ENCODE measurements at regions not wholly inside any gene's neighbourhood (a gene's known extent, or its start where the extent isn't known, plus 50 kb on each side); places are given as distances from the start of the nearest gene placed in this dataset.
"Not testable (repeated sequence)": the region's sequence is repeated elsewhere in the genome, so short reads cannot be mapped to it uniquely, and the experiment has no call there.

GRCh38 chr2:22110244-22110651 is 986.5 kb downstream of the TDRD15 start:
- no peak for DNase-seq (ENCODE audit: low read depth in 2 of 2)

- DNase-seq (ENCODE audit: low read depth in 2 of 2) = no peak
Measured at GRCh38 chr2:22124003-22124402, 1000.2 kb downstream of the TDRD15 start.

- no peak for DNase-seq (ENCODE audit: low read depth in 2 of 2)
Measured at GRCh38 chr2:22126106-22126505, 1002.3 kb downstream of the TDRD15 start.

- no peak for DNase-seq (ENCODE audit: low read depth in 2 of 2)
Measured at GRCh38 chr2:22126978-22127377, 1003.2 kb downstream of the TDRD15 start.

- DNase-seq (ENCODE audit: low read depth in 2 of 2) = no peak
Measured at GRCh38 chr2:22134421-22134820, 1010.7 kb downstream of the TDRD15 start.

GRCh38 chr2:22136446-22136845 is 1012.7 kb downstream of the TDRD15 start:
- DNase-seq (ENCODE audit: low read depth in 2 of 2) = no peak

GRCh38 chr2:22143840-22144239 is 1020.1 kb downstream of the TDRD15 start:
- DNase-seq (ENCODE audit: low read depth in 2 of 2) = no peak

- no peak for DNase-seq (ENCODE audit: low read depth in 2 of 2)
Measured at GRCh38 chr2:22153931-22154613, 1030.3 kb downstream of the TDRD15 start.

- DNase-seq (ENCODE audit: low read depth in 2 of 2) = not testable (repeated sequence)
Measured at GRCh38 chr2:22156661-22157060, 1032.9 kb downstream of the TDRD15 start.

GRCh38 chr2:22167256-22167655 is 1043.5 kb downstream of the TDRD15 start:
- DNase-seq (ENCODE audit: low read depth in 2 of 2) = no peak

- DNase-seq (ENCODE audit: low read depth in 2 of 2) = no peak
Measured at GRCh38 chr2:22175003-22175402, 1051.2 kb downstream of the TDRD15 start.

- no peak for DNase-seq (ENCODE audit: low read depth in 2 of 2)
Measured at GRCh38 chr2:22185251-22185650, 1061.5 kb downstream of the TDRD15 start.

GRCh38 chr2:22186261-22186828 is 1062.6 kb downstream of the TDRD15 start:
- DNase-seq (ENCODE audit: low read depth in 2 of 2) = not testable (repeated sequence)

GRCh38 chr2:22189893-22190480 is 1066.2 kb downstream of the TDRD15 start:
- no peak for DNase-seq (ENCODE audit: low read depth in 2 of 2)

GRCh38 chr2:22194218-22194617 is 1070.5 kb downstream of the TDRD15 start:
- no peak for DNase-seq (ENCODE audit: low read depth in 2 of 2)

- no peak for DNase-seq (ENCODE audit: low read depth in 2 of 2)
Measured at GRCh38 chr2:22196806-22197205, 1073.0 kb downstream of the TDRD15 start.

- DNase-seq (ENCODE audit: low read depth in 2 of 2) = no peak
Measured at GRCh38 chr2:22198381-22199283, 1074.9 kb downstream of the TDRD15 start.

- no peak for DNase-seq (ENCODE audit: low read depth in 2 of 2)
Measured at GRCh38 chr2:22199994-22200393, 1076.2 kb downstream of the TDRD15 start.

- DNase-seq (ENCODE audit: low read depth in 2 of 2) = no peak
Measured at GRCh38 chr2:22209545-22209944, 1085.8 kb downstream of the TDRD15 start.

GRCh38 chr2:22213237-22213636 is 1089.5 kb downstream of the TDRD15 start:
- no peak for DNase-seq (ENCODE audit: low read depth in 2 of 2)

- DNase-seq (ENCODE audit: low read depth in 2 of 2) = no peak
Measured at GRCh38 chr2:22215517-22215916, 1091.7 kb downstream of the TDRD15 start.

GRCh38 chr2:22217881-22218280 is 1094.1 kb downstream of the TDRD15 start:
- no peak for DNase-seq (ENCODE audit: low read depth in 2 of 2)

Data from stimulated activated CD8-positive, alpha-beta memory T cell treated with anti-CD3 and anti-CD28 coated beads, Interleukin-7, amount 100 ng/mL, for 4 hours (primary cell).